Stimulated activated CD4-positive, alpha-beta T cell treated with anti-CD3 and anti-CD28 coated beads, Interleukin-1b, Interleukin-23, amount 100 ng/mL, for 24 hours (primary cell): ENCODE measurements at regions not wholly inside any gene's neighbourhood (a gene's known extent, or its start where the extent isn't known, plus 50 kb on each side); places are given as distances from the start of the nearest gene placed in this dataset.
"Not testable (repeated sequence)": the region's sequence is repeated elsewhere in the genome, so short reads cannot be mapped to it uniquely, and the experiment has no call there.

ENCODE experiments used
- DNase-seq, 4 experiments: peaks; one replicate each; pipeline ENCODE4 v3.0.0-alpha.2; 2020; ENCODE audit warnings: low read depth in 4 of 4, low spot score in 1 of 4

DNA sequence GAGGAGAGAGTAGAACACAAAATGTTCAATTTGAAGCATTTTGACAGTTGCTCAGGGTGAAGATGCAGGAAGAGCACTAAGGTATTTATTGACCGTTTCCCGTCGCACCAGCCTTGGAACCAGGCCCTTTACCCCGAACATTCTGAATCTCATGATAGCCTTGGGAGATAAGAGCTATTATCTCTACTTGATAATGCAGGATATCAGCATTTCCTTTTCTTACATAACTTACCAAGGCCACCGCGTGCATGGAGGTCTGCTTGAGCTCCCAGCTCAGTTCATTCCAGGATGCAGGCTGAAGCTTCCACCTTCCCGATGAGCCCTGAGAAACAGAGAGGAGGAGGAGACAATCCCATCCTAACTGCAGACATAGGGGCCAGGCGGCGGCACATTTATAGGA, 324.2 kb upstream of the COBL start:
- DNase-seq = no peak

GRCh38 chr7:51639661-51640334, 323.2 kb upstream of the COBL start:
- DNase-seq = no peak

DNA sequence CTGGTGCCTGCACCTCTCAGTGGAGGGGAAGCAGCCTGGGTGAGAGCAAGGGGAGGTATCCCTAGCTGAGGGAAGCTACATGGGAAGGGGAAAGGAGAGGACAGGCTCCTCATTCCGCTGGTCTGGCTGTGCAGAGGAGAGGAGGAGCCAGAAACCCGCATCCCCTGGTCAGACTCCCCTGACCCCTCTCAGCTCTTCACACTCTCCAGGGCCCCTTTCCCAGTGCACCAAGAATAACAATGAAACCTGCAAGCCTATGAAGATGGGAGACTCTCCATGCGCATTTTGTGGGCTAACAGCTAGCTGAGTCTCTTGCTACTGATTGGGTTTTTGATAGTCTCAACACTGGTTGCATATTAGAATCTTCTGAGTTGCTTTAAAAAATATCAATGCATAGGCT, 319.9 kb upstream of the COBL start:
- no peak for DNase-seq

DNA sequence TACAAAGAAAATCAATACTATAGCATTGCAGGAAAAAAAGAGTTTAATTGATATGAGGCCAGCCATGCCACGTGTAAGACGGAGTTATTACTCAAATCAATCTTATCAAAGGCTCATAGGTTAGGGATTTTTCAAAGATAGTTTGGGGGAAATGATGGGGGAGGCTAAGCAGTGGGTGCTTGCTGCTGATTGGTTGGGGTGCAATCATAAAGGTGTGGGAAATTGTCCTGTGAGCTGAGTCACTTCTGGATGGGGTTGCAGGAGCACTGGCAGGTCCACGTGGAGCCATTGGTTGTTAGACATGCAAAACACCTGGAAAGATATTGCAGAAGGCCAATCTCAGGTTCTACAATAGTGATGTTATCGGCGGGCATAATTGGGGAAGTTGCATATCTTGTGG, 319.2 kb upstream of the COBL start:
- DNase-seq = no peak

- no peak for DNase-seq
Observed at GRCh38 chr7:51634538-51634937, 317.9 kb upstream of the COBL start.

DNA sequence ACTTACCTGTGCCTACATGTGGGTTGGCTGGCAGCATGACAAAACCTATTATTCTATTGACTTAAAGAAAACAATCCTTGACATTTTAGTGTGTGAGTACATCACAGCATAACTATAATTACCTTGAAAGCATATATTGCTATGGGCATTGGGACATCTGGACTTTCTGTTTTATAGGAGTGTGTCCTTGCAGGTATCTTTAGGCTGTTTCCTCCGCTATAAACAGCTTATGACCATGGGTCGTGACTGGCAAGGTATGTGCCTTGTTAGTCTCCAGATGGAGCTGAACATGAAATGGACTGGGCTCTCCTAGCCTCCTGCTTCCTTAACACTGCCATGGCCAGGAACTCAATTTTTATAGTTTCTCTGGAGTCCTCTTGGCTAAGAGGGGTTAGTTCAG, 317.4 kb upstream of the COBL start:
- no peak for DNase-seq

DNA sequence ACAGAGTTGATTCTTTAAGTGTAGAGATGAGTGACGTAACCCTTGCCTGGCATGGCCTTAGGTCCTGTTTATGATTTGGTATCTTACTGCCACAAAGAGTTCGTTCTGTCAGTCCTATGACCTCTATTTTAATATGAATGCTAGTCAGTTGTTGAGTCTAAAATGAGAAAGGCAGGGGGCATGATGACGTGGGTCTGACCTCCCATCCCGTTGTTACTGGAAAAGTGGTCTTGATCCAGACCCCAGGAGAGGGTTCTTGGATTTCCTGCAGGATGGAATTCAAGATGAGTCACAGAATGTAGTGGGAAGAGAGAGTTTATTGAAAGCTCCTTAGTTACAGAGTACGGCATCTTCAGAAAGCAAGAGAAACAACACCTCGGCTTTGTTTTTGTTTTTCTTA, 317.0 kb upstream of the COBL start:
- no peak for DNase-seq

DNA sequence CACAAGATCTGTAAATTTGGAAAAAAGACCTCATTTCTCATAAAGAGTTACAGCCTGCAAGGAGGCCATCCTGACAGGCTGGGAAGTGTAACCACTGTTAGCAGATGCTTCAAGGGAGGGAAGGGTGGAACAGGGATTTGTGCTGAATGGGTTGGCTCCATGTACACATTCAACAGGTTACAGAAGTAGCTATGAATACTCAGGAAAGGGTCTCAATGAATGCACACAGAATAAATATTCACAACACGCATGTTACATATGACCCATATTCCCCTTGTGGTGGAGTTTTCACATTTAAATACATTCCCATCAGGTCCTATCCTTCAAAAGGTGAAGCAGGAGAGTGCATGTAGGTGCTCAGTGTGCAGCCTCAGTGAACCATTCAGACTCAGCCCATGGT, 316.4 kb upstream of the COBL start:
- no peak for DNase-seq

GRCh38 chr7:51630933-51631332, 314.3 kb upstream of the COBL start:
- no peak for DNase-seq

GRCh38 chr7:51629206-51629605, 312.6 kb upstream of the COBL start:
- no peak for DNase-seq

- DNase-seq = no peak
Observed at GRCh38 chr7:51621956-51622355, 305.3 kb upstream of the COBL start.

DNA sequence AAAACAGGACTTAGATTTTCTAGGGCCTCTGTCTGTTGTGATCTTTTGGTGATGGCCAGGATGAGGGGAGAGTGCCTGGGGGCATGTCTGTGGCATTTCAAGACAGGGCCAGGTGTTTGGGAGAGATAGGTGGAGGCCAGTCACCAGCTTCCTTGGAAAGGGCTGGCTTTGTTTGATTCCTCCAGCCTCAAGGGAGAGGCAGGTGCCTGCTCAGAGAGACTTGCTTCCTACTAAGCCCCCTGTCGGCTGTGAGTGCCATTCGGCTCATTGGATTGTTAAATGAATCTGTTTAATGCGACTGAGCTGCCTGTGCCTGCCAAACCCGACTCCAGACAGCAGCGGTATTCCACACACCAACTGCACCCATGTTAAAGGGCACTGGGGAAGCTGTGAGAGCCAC, 304.1 kb upstream of the COBL start:
- DNase-seq = no peak

DNA sequence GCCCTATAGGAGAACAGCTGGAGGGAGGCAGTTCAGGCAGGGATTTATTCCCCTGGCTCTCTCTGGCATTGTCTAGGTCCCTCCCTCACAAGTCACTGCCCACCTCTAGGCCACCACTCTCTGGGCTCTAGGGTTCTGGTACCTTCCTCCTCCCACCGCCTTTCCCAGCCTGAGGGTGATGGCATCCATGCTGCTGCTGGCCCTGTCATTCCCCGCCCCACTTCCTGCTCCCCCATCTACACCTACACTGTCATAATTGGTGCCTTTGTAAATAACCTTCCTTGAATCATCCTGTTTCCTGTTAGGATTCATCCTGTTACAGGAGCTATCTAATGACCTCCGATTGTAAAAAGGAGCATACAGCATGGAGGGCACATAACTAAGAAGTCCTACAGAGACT, 303.3 kb upstream of the COBL start:
- DNase-seq = no peak

DNA sequence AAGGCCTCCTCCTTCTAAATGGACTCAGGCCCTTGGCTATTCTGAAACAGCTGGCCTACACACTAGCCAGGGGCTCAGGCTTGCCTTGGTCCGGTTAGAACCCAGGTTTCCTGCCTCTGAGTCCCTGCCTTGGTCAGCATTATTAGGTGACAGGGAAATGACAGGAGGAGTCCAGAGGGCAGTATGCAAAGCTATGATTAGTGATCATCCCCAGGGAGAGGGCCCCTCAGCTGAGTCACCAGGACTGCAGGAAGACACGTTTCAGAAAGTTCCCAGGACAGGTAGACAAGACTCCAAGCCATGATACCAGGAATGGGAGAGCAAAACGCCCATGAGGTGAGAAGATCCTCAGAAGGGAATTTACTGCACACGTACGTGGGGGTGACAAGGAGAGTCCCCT, 301.1 kb upstream of the COBL start:
- no peak for DNase-seq

DNA sequence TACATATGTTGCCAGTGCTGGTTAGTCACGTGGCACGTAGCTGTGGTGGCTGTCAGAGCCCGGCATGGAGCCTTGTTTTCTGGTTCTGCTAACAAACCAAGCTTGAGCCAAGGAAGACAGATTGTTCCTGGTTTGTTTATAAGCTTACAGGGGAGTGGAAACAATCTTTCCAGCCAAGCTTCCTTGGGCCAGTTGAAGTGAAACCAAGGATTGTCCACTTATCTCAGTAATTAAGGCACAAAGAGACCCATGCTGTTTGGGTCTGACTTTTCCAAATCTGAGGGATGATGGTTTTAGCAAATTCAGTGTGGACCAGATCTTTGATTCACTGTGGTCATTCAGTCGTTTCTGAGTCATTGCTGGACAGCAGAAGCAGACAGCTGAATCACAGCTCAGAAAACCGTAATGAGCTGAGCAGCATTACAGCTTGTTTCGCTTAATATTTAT, 297.3 kb upstream of the COBL start:
- DNase-seq = no peak

- no peak for DNase-seq
Observed at GRCh38 chr7:51611937-51612336, 295.3 kb upstream of the COBL start.

DNA sequence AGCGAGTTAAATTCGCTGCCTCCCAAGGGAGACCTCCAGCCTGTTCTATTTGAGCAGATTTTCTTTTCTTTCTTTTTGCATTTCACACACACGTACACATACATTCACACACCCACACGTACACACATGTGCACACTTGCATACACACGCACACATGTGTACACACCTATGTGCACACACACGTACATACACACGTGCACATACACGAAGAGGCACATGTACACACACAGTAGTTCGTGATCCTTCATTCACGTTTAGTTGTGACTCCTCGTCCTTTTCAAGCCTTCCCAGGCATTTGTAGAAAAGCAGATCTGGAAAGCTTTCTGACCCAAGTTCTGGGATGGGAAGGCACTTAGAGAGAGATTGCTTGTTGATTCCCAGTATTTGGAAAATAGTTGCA, 290.8 kb upstream of the COBL start:
- no peak for DNase-seq

DNA sequence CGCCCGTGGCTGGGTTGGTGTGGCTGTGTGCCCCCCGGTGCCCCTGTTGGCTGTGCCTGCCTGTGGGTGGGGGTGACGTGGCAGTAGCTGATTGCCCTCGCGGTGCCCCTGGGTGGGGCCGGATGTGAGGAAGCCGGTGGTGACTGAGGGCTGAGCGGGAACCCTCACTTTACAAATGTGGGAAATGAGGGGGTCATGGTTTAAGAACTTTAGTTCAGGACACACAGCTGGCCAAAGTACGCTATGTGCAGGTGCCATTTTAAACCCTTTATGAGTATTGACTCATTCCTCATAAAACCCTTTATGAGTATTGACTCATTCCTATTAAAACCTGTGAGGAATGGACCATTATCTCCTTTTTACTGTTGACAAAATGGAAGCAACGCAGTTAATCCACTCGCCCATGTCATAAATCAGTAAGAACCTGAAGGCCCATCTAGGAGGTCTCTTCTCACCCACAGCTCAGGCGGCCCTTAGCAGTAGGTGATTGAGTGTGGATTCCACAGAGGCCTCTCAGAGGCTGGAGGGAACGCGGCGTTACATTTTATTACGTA, 290.1 kb upstream of the COBL start:
- no peak for DNase-seq

- no peak for DNase-seq
Observed at GRCh38 chr7:51602376-51602775, 285.8 kb upstream of the COBL start.

DNA sequence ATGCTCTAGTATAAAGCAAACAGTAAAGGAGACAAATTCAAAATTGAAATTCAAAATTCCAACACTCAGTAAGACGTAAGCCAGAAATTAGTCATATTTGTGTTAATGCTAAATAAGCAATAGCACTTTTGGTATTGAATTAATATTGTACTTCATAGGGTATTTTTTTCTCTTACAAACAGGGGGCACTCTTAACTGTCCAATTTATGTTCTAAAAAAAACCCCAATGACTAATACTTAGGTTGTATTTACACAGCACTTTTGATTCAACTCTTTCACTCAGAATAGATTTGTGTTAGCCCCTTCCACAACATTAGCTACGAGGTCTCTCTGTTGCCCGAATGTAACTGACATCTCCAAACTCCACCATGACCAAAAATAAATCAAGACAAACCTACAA, 284.9 kb upstream of the COBL start:
- no peak for DNase-seq

- DNase-seq = not testable (repeated sequence)
Observed at GRCh38 chr7:51599935-51600334, 283.3 kb upstream of the COBL start.

DNA sequence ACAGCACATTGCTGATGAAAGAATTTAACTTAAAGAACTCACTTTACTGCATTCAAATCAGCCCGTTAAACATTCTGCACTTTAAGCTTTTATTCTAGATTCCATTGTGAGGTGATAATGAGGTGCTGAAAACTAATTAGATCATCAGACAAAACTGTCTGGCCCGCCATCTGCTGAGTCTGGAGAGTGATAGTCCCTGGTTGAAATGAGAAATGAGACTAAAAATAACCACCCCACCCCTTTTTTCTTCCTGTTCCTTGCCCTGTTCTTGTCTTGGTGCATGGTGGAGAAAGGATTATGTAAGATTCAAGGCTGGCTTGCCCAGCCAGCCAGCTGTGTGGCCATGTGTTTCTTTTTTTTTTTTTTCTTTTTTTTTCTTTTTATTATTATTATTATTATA, 277.0 kb upstream of the COBL start:
- DNase-seq = no peak

GRCh38 chr7:51592842-51593599, 276.4 kb upstream of the COBL start:
- DNase-seq = no peak
